ENCODE measurements at regions not wholly inside any gene's neighbourhood (a gene's known extent, or its start where the extent isn't known, plus 50 kb on each side); places are given as distances from the start of the nearest gene placed in this dataset.

DNA sequence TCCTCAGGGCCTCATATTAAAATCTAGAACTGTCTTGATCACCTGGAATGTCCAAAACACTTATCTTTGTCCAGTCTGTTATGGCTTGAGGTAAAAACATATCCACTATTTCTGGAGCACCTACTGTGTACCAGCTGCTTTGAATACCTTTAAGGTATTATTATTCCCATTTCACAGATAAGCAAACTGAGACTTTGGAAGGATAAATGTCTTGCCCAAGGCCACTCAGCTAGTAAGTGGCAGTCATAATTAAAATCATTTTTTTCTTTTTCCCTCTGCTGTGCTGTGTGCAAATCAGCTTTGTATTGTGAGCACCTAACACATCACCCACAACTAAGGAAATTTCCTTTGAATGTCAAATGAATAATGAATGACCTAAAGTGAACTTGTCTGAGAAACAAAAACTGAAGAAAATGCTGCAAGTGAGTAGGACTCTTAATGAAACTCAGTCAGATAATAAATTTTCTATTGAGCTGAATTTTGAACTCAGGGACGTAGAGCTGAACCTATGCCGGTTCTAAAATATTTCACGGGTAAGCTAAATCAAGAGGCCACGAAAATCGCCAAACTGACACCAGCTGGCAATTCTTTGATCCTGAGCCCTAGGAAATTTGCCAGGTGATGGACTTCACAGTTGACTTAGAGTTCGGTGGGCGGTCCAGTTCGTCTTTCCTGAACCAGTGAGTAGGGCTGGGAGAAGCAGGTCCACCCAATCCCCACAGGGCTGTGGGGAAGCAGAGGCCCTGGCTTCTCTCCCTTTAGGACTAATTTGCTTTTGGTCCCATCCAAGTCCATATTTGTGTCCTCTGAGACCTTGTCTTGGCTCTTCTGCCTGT is 159.7 kb upstream of the PWP1 start:
- no peak for TF ChIP-seq CTCF (conservative IDR thresholded peaks at IDR 0.05; ENCODE audit: low read length)
- TF ChIP-seq EZH2phosphoT487 (IDR thresholded peaks at IDR 0.05; ENCODE audit: borderline replicate concordance), result no peak
